Mesenchymal stem cell (in vitro differentiated cells and primary cell): ENCODE measurements at regions not wholly inside any gene's neighbourhood (a gene's known extent, or its start where the extent isn't known, plus 50 kb on each side); places are given as distances from the start of the nearest gene placed in this dataset.

Source experiments
- DNase-seq: peaks from one replicate; pipeline ENCODE4 v3.0.0-alpha.2; 2013
- H2AFZ ChIP-seq: one replicate; pipeline ENCODE4 v1.6.1; 2013; ENCODE audit warnings: low read depth, mild to moderate bottlenecking, control low read depth, inconsistent platforms, low read length, moderate library complexity
- H2AK5ac ChIP-seq: 2 replicates; pipeline ENCODE4 v1.6.1; 2013; ENCODE audit warnings: low read length, moderate library complexity, mild to moderate bottlenecking, inconsistent platforms; ENCODE audit not compliant: severe bottlenecking
- H2BK120ac ChIP-seq: one replicate; pipeline ENCODE4 v1.6.1; 2013; ENCODE audit warnings: low read depth, mild to moderate bottlenecking, inconsistent platforms, low read length, moderate library complexity
- H2BK12ac ChIP-seq, 2 experiments: one replicate each; pipeline ENCODE4 v1.6.1; 2013; ENCODE audit warnings: inconsistent platforms in 2 of 2, low read length in 2 of 2, mild to moderate bottlenecking in 2 of 2, moderate library complexity in 2 of 2, control low read depth in 1 of 2
- H2BK15ac ChIP-seq: one replicate; pipeline ENCODE4 v1.6.1; 2013; ENCODE audit warnings: mild to moderate bottlenecking, low read depth, inconsistent platforms; ENCODE audit not compliant: poor library complexity, severe bottlenecking
- H2BK5ac ChIP-seq: 2 replicates; pipeline ENCODE4 v1.6.1; 2013; ENCODE audit warnings: low read depth, mild to moderate bottlenecking, low read length, control low read depth, inconsistent platforms; ENCODE audit not compliant: poor library complexity, severe bottlenecking
- H3K14ac ChIP-seq, 2 experiments: one replicate each; pipeline ENCODE4 v1.6.1; 2013; ENCODE audit warnings: inconsistent platforms in 2 of 2, low read length in 2 of 2, control low read depth in 1 of 2, mild to moderate bottlenecking in 1 of 2, moderate library complexity in 1 of 2
- H3K18ac ChIP-seq, 2 experiments: one replicate each; pipeline ENCODE4 v1.6.1; 2013; ENCODE audit warnings: inconsistent platforms in 2 of 2, low read length in 2 of 2, control low read depth in 1 of 2, low read depth in 1 of 2, mild to moderate bottlenecking in 1 of 2
- H3K23ac ChIP-seq, 2 experiments: one replicate each; pipeline ENCODE4 v1.6.1; 2013; ENCODE audit warnings: inconsistent platforms in 2 of 2, low read length in 2 of 2, mild to moderate bottlenecking in 2 of 2, moderate library complexity in 2 of 2, control low read depth in 1 of 2
- H3K27ac ChIP-seq: 2 replicates; pipeline ENCODE4 v1.5.1; 2013; ENCODE audit warnings: mild to moderate bottlenecking, moderate library complexity, low read length, control low read depth, inconsistent platforms; ENCODE audit not compliant: poor library complexity, severe bottlenecking
- H3K27me3 ChIP-seq, 2 experiments: 2 replicates each; pipeline versions ENCODE4 v1.6.1 to v1.7.0; 2013; ENCODE audit warnings: low read length in 2 of 2, mild to moderate bottlenecking in 2 of 2, moderate library complexity in 2 of 2, control low read depth in 1 of 2, inconsistent platforms in 1 of 2; ENCODE audit not compliant: control insufficient read depth in 1 of 2, insufficient read depth in 1 of 2
- H3K36me3 ChIP-seq, 2 experiments: 2 replicates each; pipeline versions ENCODE4 v1.6.1 to v1.7.0; 2013; ENCODE audit warnings: low read length in 2 of 2, control low read depth in 1 of 2, inconsistent platforms in 1 of 2, low read depth in 1 of 2, mild to moderate bottlenecking in 1 of 2; ENCODE audit not compliant: insufficient read depth in 2 of 2, control insufficient read depth in 1 of 2
- H3K4ac ChIP-seq, 2 experiments: one replicate each; pipeline ENCODE4 v1.6.1; 2013; ENCODE audit warnings: inconsistent platforms in 2 of 2, low read length in 2 of 2, mild to moderate bottlenecking in 2 of 2, moderate library complexity in 2 of 2, control low read depth in 1 of 2, low read depth in 1 of 2
- H3K4me1 ChIP-seq: 2 replicates; pipeline ENCODE4 v1.6.1; 2013; ENCODE audit warnings: low read depth, low read length, control low read depth; ENCODE audit not compliant: control insufficient read depth, insufficient read depth
- H3K4me2 ChIP-seq: 2 replicates; pipeline ENCODE4 v1.6.1; 2013; ENCODE audit warnings: low read length, mild to moderate bottlenecking, inconsistent platforms; ENCODE audit not compliant: poor library complexity, severe bottlenecking
- H3K4me3 ChIP-seq, 2 experiments: 2 replicates each; pipeline versions ENCODE4 v1.5.1 to v1.7.0; 2013; ENCODE audit warnings: low read length in 2 of 2, mild to moderate bottlenecking in 2 of 2, control low read depth in 1 of 2, low read depth in 1 of 2; ENCODE audit not compliant: insufficient read depth in 1 of 2
- H3K79me1 ChIP-seq: replicated peaks from 2 replicates; pipeline ENCODE4 v1.6.1; 2013; ENCODE audit warnings: mild to moderate bottlenecking, control low read depth, low read length, inconsistent platforms; ENCODE audit not compliant: poor library complexity, severe bottlenecking
- H3K9ac ChIP-seq: 2 replicates; pipeline ENCODE4 v1.7.0; 2013; ENCODE audit warnings: mild to moderate bottlenecking, low read length, moderate library complexity
- H3K9me3 ChIP-seq: 2 replicates; pipeline ENCODE4 v1.7.0; 2013; ENCODE audit warnings: mild to moderate bottlenecking, low read length; ENCODE audit not compliant: control insufficient read depth
- H4K8ac ChIP-seq: one replicate; pipeline ENCODE4 v1.6.1; 2013; ENCODE audit warnings: inconsistent platforms, mild to moderate bottlenecking, low read length, moderate library complexity
- H4K91ac ChIP-seq: one replicate; pipeline ENCODE4 v1.6.1; 2013; ENCODE audit warnings: mild to moderate bottlenecking, low read length, inconsistent platforms
- WGBS: methylation state at CpG from one replicate; pipeline ENCODE4 v1.1.7; 2013; ENCODE audit warnings: mixed read lengths; 5-methylcytosine and 5-hydroxymethylcytosine counted together

DNA sequence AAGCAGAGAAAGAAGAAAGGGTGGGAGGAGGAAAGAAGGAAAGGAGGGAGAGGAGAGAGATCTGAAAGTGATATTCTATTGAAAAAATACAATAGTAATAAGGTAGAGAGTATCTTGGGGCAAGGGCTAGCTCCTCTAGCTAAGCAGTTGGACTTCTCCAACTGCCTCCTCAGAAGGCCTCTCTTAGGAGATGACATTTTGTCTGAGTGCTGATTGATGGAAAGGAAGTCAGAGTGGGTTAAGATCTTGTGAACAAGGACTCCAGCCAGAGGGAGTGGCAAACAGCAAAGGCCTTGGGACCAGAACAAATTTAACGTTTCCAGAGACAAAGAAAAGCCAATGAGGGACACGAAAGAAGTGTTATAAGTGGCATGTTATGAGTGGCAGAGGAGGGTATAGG is 111.8 kb upstream of the TNFAIP3 start:
- 90% methylated on average over 2 of the region's 2 CpGs for WGBS
- H3K79me1 ChIP-seq: no peaks in the 10 kb centered on the region
- no peak for DNase-seq

DNA sequence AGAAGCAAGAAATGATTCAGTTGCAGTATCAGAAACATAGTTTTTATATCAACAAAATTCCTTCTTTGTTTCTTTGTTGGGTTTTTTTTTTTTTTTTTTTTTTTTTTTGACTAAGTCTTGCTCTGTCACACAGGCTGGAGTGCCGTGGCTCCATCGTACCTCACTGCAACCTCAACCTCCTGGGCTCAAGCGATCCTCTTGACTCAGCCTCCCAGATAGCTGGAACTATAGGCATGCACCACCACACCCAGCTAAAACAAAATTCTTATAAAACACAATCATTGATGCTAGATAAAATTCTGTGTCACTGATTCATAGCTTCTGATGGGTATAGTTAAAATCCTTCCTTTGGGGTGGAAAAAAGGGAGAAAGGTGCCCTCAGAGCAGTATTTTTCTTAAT is 110.3 kb upstream of the TNFAIP3 start:
- Histone ChIP-seq H3K9ac (no peak overlapping the region), H3K27ac (no peak overlapping the region), H3K9me3 (no peaks in the 10 kb centered on the region), H3K4me1 (no peaks in the 10 kb centered on the region), H3K23ac (no peak overlapping the region), H2AK5ac (no peak overlapping the region), H3K27me3 (no peaks in the 10 kb centered on the region), H2BK5ac (no peak overlapping the region), H3K36me3 (no peaks in the 10 kb centered on the region), H3K79me1 (no peaks in the 10 kb centered on the region), H4K8ac (no peak overlapping the region), H2BK12ac (no peak overlapping the region), H3K18ac (no peak overlapping the region), H4K91ac (no peak overlapping the region), H2BK15ac (no peak overlapping the region), H3K14ac (no peak overlapping the region), H2AFZ (no peak overlapping the region), H3K4me2 (no peak overlapping the region), H2BK120ac (no peak overlapping the region), H3K4ac (no peak overlapping the region), H3K4me3 (no peak overlapping the region)
- no peak for DNase-seq
- 90% methylated on average over 3 of the region's 3 CpGs for WGBS

More for the DNA sequence above, 111.8 kb upstream of the TNFAIP3 start:
- Histone ChIP-seq H2AFZ (no peak overlapping the region), H3K36me3 (no peaks in the 10 kb centered on the region), H3K27ac (no peak overlapping the region), H3K4ac (no peak overlapping the region), H4K91ac (no peak overlapping the region), H3K14ac (no peak overlapping the region), H3K4me2 (no peak overlapping the region), H4K8ac (no peak overlapping the region), H2BK12ac (no peak overlapping the region), H3K9ac (no peak overlapping the region), H3K4me3 (no peak overlapping the region), H3K4me1 (no peaks in the 10 kb centered on the region), H2BK5ac (no peak overlapping the region), H2AK5ac (no peak overlapping the region), H3K23ac (no peak overlapping the region), H2BK15ac (no peak overlapping the region), H3K27me3 (no peaks in the 10 kb centered on the region), H2BK120ac (no peak overlapping the region), H3K9me3 (no peaks in the 10 kb centered on the region), H3K18ac (no peak overlapping the region)

- H2AFZ ChIP-seq: no peak overlapping the region
Measured at GRCh38 chr6:137758661-137759060, 108.4 kb upstream of the TNFAIP3 start.

GRCh38 chr6:137759624-137760023 is 107.4 kb upstream of the TNFAIP3 start:
- no peak for DNase-seq
- Histone ChIP-seq H3K79me1 (no peaks in the 10 kb centered on the region), H3K18ac (peak overlapping the region in 1 of 2 experiments; percentile 51), H2BK5ac (no peak overlapping the region), H2AK5ac (no peak overlapping the region), H4K91ac (no peak overlapping the region), H3K4ac (no peak overlapping the region), H4K8ac (no peak overlapping the region), H3K9ac (no peak overlapping the region), H3K4me2 (no peak overlapping the region), H3K4me3 (no peak overlapping the region), H3K9me3 (no peaks in the 10 kb centered on the region), H3K14ac (no peak overlapping the region), H3K27ac (no peak overlapping the region), H3K27me3 (no peaks in the 10 kb centered on the region), H3K23ac (no peak overlapping the region), H3K36me3 (no peaks in the 10 kb centered on the region), H2BK15ac (no peak overlapping the region), H3K4me1 (no peaks in the 10 kb centered on the region), H2BK120ac (no peak overlapping the region), H2BK12ac (no peak overlapping the region), H2AFZ (no peak overlapping the region)
- no CpG with 5 or more reads among the region's 1 CpG for WGBS

More at GRCh38 chr6:137758661-137759060, 108.4 kb upstream of the TNFAIP3 start:
- no peak overlapping the region for H3K4me2 ChIP-seq
- H3K9me3 ChIP-seq: no peaks in the 10 kb centered on the region
- no peaks in the 10 kb centered on the region for H3K36me3 ChIP-seq
- no peaks in the 10 kb centered on the region for H3K27me3 ChIP-seq
- no peak overlapping the region for H2BK5ac ChIP-seq
- no peak overlapping the region for H2AK5ac ChIP-seq
- 100% methylated on average over 1 of the region's 1 CpG for WGBS
- no peak overlapping the region for H2BK15ac ChIP-seq
- H3K79me1 ChIP-seq: no peaks in the 10 kb centered on the region
- no peak overlapping the region for H2BK120ac ChIP-seq
- no peak overlapping the region for H4K91ac ChIP-seq
- no peak overlapping the region for H4K8ac ChIP-seq
- H3K4ac ChIP-seq: no peak overlapping the region
- no peak overlapping the region for H3K18ac ChIP-seq
- H3K4me3 ChIP-seq: no peak overlapping the region
- no peak overlapping the region for H3K27ac ChIP-seq
- H3K9ac ChIP-seq: no peak overlapping the region
- no peak for DNase-seq
- H3K14ac ChIP-seq: no peak overlapping the region
- H2BK12ac ChIP-seq: no peak overlapping the region
- no peak overlapping the region for H3K23ac ChIP-seq
- no peaks in the 10 kb centered on the region for H3K4me1 ChIP-seq
